ENCODE measurements at regions not wholly inside any gene's neighbourhood (a gene's known extent, or its start where the extent isn't known, plus 50 kb on each side); places are given as distances from the start of the nearest gene placed in this dataset.

DNA sequence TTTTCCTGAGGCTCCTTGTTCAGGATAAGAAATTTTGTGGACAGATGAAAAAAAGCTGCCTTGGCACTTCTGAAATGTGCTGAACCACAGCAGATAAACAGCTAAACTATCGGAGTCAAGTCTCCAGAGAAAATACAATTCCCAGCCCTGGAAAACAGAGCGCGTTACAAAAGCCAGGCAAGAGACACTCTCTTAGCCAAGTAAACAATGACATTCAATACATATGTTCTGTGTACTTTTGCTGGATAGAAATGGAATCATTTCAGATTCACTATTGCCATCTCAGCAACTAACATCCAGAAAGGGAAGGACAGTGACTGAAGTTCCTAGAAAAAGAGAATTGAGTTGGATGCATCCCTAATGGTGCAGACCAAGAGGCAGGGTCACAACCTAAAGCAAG, 196.8 kb upstream of the NRSN1 start:
- DNase-seq (ENCODE audit: low spot score) = no peak

DNA sequence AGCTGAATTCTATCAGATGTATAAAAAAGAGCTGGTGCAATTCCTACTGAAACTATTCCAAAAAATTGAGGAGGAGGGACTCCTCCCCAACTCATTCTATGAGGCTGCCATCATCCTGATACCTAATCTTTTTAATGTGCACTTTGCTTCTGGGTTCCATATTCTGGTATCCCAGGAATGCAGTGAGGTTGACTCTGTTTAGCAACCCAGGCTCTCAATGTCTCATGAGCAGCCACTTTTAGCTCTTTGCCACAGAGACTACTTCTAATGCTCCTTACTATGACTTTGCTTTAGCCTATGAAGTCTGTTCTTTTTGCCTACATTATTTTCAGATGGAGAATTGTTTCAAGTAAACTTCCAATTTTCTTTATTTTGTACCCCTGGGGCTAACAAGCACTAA, 185.5 kb upstream of the NRSN1 start:
- DNase-seq (ENCODE audit: low spot score) = no peak

DNA sequence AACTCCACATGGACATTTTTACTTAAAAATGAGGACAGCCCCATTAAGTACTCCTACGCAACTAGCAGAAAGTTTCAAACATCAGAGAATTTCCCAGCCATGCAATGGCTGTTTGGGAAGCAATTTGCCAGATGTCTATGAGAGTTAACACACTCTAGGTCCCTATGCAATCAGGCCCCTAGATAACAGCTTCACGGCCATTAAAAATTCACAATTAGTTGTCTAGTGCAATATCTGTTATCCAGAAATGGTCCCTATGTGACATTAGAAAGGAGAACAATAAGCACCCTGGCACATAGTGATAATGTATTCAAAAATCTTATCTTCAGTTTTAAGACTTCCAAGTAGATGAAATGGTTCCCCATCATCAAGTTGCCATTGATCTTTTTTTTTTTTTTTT, 174.3 kb upstream of the NRSN1 start:
- no peak for DNase-seq (ENCODE audit: low spot score)

DNA sequence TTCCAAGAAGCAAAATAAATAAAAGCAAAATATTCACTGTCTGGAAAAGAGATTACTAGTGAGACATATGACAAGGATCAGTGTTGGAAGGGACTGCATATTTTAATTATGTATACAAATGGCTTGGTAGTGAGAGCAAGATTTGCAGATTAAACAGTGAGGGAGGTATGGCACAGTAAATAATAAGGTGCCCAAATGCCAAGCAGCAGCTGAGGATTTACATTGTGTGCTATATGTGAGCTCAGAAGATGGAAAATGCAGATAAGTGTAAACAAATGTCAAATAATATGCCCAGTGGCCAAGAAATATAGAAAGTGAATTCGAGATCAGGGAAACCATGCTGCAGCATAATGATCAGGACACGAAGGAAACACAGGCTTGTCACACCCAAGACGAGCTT, 173.8 kb upstream of the NRSN1 start:
- DNase-seq (ENCODE audit: low spot score) = no peak

GRCh38 chr6:23953976-23954375, 172.0 kb upstream of the NRSN1 start:
- DNase-seq (ENCODE audit: low spot score) = no peak

- DNase-seq (ENCODE audit: low spot score) = no peak
Observed at GRCh38 chr6:23957017-23957416, 169.0 kb upstream of the NRSN1 start.

DNA sequence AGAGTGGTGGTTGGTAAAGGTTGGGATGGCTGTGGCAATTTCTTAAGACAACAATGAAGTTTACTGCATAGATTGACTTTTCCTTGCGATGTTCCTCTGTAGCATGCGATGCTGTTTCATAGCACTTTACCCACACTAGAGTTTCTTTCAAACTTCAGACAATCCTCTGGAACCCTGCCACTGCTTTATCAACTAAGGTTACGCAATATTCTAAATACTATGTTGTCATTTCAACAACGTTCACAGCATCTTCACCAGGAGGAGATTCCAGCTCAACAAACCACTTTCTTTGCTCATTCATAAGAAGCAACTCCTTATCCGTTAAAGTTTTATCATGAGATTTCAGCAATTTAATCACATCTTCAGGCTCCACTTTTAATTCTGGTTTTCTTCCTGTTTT, 161.2 kb upstream of the NRSN1 start:
- no peak for DNase-seq (ENCODE audit: low spot score)

GRCh38 chr6:23969344-23969743, 156.7 kb upstream of the NRSN1 start:
- DNase-seq (ENCODE audit: low spot score) = no peak

GRCh38 chr6:23977706-23978105, 148.3 kb upstream of the NRSN1 start:
- no peak for DNase-seq (ENCODE audit: low spot score)

DNA sequence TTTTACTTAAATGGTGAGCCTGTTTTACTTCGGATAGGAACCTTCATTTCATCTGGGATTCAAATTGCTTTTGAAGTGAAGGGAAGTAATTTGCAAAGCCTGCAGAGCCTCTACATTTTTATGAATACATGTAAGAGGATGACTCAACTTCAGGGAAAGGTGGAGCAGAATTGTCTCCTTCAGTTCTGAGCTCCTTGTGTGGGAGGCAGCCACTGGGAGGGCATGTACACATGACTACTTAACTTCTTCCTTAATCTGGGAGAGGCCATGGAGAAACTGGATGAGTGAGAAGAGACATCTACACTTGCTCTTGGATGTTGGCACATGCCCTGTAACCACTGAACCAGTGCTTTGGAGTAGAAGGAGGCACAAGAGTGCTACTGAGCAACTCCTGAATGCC, 145.1 kb upstream of the NRSN1 start:
- DNase-seq (ENCODE audit: low spot score) = no peak

DNA sequence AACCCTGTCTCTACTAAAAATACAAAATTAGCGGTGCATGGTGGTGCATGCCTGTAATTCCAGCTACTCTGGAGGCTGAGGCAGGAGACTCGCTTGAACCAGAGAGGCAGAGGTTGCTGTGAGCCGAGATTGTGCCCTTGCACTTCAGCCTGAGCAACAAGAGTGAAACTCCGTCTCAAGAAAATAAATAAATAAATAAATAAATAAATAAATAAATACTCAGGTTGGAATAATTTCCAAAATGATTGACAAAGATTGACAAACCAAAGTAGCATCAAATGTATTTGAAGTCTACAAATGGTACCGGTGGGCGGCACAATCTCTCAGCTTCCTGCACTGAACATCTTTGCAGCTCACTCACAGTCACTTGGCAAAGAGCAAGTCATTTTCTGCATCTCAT, 144.1 kb upstream of the NRSN1 start:
- no peak for DNase-seq (ENCODE audit: low spot score)

GRCh38 chr6:23983735-23984134, 142.3 kb upstream of the NRSN1 start:
- no peak for DNase-seq (ENCODE audit: low spot score)

GRCh38 chr6:23985015-23985414, 141.0 kb upstream of the NRSN1 start:
- no peak for DNase-seq (ENCODE audit: low spot score)

GRCh38 chr6:23989885-23990533, 136.0 kb upstream of the NRSN1 start:
- DNase-seq (ENCODE audit: low spot score) = no peak

GRCh38 chr6:23994013-23994412, 132.0 kb upstream of the NRSN1 start:
- DNase-seq (ENCODE audit: low spot score) = no peak

DNA sequence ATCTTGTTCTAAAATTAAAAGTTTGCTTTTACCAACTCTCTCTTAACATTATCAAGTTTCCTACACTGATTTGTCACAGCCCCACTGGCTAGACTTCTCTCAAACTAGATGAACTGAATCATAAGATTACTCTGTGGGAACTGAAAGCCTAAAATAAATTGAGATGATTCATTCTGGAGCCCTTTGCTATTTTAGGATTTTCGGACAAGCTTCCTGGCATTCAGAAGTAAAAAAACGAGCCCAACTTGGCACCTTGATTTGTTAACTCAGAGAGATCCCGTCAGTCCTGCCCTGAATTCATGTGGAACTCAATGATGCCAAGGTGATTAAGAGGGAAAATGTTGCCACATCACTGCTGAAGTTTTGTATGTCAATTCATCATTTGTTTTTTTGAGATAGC, 122.0 kb upstream of the NRSN1 start:
- no peak for DNase-seq (ENCODE audit: low spot score)

DNA sequence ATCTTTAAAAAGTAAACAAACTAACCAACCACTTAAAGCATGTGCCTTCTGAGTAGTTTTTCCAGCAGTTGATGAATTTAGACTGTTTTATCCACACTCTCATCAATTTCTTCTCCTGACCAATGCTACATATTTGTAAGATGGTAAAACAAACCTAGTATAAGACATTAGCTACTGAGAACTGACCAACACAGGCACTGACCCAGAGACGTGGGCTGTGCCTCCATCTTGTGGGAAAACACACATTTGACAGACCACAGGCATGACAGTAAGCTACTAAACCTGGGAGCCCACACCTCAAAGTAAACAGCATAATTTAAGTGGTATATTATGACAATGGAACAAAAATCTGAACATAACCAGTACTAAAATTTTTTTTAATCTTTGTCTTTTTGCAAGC, 121.4 kb upstream of the NRSN1 start:
- DNase-seq (ENCODE audit: low spot score) = no peak

DNA sequence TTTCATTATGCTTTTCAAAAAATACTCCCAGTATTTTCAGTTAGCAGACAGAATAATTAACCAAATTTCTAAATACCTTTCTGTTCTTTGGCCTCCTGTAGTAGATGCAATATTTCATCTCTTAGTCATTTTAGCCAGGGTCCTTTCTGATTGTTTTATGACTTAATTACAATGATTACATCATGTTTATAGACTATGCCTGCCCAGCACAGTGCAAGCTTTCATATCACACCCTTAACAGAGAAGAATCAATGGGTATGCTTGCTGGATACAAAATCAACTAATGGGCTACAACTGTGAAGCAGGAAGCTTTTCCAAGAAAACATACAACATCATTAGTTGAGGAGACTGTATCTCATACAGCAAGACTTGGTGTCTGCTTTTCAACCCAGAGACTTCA, 119.8 kb upstream of the NRSN1 start:
- no peak for DNase-seq (ENCODE audit: low spot score)

DNA sequence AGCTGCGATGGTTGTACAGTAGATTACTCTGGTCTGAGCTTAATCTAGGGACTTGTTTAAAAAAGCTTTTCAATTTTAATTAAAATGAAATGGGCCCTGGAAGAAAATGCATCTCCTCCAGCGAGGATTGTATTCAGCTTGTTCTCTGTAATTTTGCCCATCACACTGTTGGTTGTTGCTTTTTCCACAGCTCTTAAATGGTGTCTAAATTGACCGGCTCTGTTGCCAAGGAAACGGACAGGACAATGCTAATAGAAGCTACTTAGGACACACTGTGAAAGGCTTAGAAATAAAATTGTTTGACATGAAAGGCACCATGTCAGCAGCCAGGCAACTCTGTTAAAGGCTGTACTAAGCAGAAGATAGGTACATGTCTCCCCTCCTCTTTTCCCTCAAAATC, 116.7 kb upstream of the NRSN1 start:
- no peak for DNase-seq (ENCODE audit: low spot score)

DNA sequence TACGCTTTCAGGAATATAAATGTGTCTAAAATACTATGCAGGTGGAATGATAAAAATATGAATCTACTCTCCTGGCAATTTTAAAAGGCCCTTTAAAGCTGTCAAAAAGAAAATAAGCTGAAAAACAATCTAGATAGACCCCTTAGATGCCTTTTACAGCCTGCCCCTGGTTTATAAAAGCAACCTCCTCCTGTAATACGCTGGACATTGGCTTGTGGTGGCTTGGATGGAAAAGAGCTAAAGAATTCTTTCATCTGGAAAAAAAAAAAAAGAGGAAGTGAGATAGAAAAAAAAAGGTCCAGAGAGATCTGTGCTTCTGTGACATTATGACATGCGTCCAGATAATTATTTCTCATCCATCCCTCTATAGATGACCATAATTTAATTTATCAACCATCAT, 115.9 kb upstream of the NRSN1 start:
- DNase-seq (ENCODE audit: low spot score) = no peak

DNA sequence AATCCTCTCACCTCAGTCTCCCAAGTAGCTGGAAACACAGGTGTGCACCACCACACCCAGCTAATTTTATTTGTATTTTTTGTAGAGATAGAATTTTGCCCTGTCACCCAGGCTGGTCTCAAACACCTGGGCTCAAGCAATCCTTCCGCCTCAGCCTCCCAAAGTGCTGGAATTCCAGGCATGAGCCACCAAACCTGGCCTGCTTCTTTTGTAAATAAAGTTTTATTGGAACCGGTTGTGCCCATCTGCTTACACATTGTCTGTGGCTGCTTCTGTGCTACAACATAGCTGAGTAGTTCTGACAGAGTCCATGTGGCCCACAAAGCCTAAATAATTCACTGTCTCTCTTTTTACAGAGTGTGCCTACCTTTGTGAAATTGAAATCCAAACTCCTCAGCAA, 109.7 kb upstream of the NRSN1 start:
- no peak for DNase-seq (ENCODE audit: low spot score)

DNA sequence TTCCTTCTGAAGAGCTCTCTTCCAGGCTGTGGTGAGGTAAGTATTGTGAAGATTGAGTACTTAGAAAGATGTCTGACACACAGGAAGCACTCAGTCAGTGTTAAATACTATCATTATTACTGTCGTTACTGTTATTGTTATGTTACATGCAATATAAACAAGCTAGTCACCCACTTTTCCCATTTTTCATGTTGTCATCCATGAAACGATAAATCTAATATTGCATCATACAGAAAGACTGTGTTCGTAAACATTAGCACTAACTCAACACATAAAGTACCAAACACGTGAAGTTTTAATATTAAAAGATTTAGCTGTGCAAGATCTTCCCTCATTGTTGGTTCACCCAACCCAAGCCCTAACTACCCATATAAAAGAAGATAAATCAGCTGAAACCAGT, 109.2 kb upstream of the NRSN1 start:
- no peak for DNase-seq (ENCODE audit: low spot score)

DNA sequence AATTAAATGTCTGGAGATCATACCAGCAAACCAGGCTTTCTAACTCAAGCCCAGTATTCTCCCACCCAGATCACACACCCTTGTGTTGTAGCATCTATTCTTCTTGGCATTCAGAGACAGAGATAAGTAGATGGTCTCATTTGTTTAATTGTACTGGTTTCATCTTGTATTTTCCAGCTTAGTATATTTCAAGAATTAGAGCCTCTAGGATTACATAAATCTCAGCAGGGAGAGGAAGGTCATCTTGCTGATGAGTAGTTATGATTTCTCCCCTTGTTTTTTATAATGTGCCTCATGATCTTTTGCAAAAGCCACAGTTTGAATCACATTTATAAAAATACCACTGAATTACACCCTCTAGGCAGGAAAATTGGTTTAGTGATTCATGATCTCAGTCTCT, 106.6 kb upstream of the NRSN1 start:
- no peak for DNase-seq (ENCODE audit: low spot score)

DNA sequence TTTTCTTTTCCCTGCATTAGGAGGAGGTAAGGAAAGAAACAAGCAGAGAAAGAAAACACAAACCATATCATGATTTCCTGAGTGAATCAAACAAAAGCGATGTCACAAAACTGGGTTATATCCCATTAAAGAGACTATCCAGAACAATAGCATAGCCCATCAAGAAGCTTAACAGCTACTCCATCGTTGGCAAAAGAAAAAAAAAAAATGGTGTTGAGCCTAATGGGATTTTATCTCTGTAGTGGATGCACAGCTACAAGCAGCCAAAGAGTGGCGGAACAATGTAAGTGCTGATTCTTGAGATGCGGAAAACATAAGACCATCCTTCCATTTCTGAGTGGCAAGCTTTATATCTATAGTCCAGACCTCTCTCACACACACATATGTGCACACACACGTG, 106.2 kb upstream of the NRSN1 start:
- no peak for DNase-seq (ENCODE audit: low spot score)

DNA sequence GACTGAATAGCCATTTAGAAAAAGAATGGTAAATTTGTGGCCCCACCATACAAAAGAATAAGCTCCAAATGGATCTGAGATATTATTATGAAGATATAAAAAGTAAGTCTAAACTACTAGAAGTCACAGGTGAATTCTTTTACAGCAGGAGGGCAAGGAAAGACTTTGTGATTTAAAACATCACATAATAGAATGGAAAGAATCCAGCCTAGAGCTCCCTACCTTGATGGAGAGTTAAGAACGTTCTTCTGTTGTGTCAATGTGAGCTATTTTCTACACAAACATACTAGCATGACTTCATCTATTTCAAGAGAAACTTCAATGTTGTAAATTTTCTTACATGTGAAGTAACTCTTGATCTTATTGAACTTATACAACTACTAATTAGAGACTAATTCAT, 100.0 kb upstream of the NRSN1 start:
- DNase-seq (ENCODE audit: low spot score) = no peak

Data from D341Med (cell line).